A549 (cell line): ENCODE measurements at regions not wholly inside any gene's neighbourhood (a gene's known extent, or its start where the extent isn't known, plus 50 kb on each side); places are given as distances from the start of the nearest gene placed in this dataset.
A peak's percentile ranks its signal among the peaks of the same experiment; 100 is the strongest.

Source experiments
- ATAC-seq, 2 experiments: fragments of 200-7000 bp in 1 of 2; fragments of >200 bp in 1 of 2; cut with Nextera tagmentation in 1 of 2; cut with Tn5 transposase in 1 of 2; 3 replicates each; pipeline versions ENCODE4 v1.8.0 to v1.9.1; 2018 to 2020; ENCODE audit warnings: mild to moderate bottlenecking in 1 of 2, moderate library complexity in 1 of 2
- CTCF ChIA-PET: fragments of 300-600 bp; sonication (Branson Sonifier 250); formaldehyde crosslinking; extraction: SDS; loops from one replicate; lab custom pipeline; 2021; ENCODE audit warnings: antibody characterized with exemption, inconsistent platforms; lab: Yijun Ruan, JAX
- POLR2A ChIA-PET: fragments of 350-600 bp; formaldehyde crosslinking; extraction: SDS; loops from one replicate; lab custom pipeline; 2021; ENCODE audit warnings: antibody characterized with exemption, inconsistent platforms; lab: Yijun Ruan, JAX
- DNase-seq, 2 experiments: peaks; one replicate each; pipeline versions ENCODE4 v3.0.0 to v3.0.0-alpha.2; 2011 to 2016; ENCODE audit warnings: low read depth in 1 of 2, low spot score in 1 of 2
- FAIRE-seq: peaks from 2 replicates; lab custom pipeline; 2011; peaks lifted over from hg19 to GRCh38; lab: Jason Lieb, UNC
- H3K27ac ChIP-seq, 2 experiments: fragments of >200 bp; sonication (Bioruptor Twin); formaldehyde crosslinking; 3 replicates each; pipeline ENCODE4 v1.5.1; 2016 to 2017
- H3K4me1 ChIP-seq: fragments of >200 bp; sonication (Bioruptor Twin); formaldehyde crosslinking; 3 replicates; pipeline ENCODE4 v1.6.1; 2016
- H3K4me2 ChIP-seq: fragments of >200 bp; sonication (Bioruptor Twin); formaldehyde crosslinking; 3 replicates; pipeline ENCODE4 v1.6.1; 2016
- H3K4me3 ChIP-seq: fragments of >200 bp; sonication (Bioruptor Twin); formaldehyde crosslinking; 3 replicates; pipeline ENCODE4 v1.5.1; 2016
- H3K9me3 ChIP-seq: fragments of >200 bp; sonication (Bioruptor Twin); formaldehyde crosslinking; 3 replicates; pipeline ENCODE4 v1.6.1; 2016
- CBX2 ChIP-seq: fragments of 200-600 bp; sonication (generic); IDR thresholded peaks from 2 replicates; pipeline ENCODE4 v1.6.1; 2016; ENCODE audit warnings: low read depth, mild to moderate bottlenecking, borderline replicate concordance
- CBX8 ChIP-seq: fragments of 200-600 bp; sonication (generic); IDR thresholded peaks from 2 replicates; pipeline ENCODE4 v1.6.1; 2016
- CHD2 ChIP-seq: fragments of 150-350 bp; IDR thresholded peaks from 2 replicates; pipeline ENCODE4 v1.6.1; 2014; ENCODE audit warnings: low read length; ENCODE audit not compliant: partially characterized antibody
- CHD4 ChIP-seq: fragments of 200-600 bp; sonication (generic); IDR thresholded peaks from 2 replicates; pipeline ENCODE4 v1.6.1; 2016; ENCODE audit warnings: antibody characterized with exemption, mild to moderate bottlenecking, borderline replicate concordance
- EHF ChIP-seq: fragments of 250-450 bp; sonication (Bioruptor Pico); IDR thresholded peaks from 2 replicates; pipeline ENCODE4 v1.5.0; 2020; ENCODE audit warnings: mild to moderate bottlenecking
- EP300 ChIP-seq, 2 experiments: fragments of >200 bp; sonication (Bioruptor Twin); formaldehyde crosslinking; IDR thresholded peaks; 2 replicates in 1 of 2; 3 replicates in 1 of 2; pipeline ENCODE4 v1.6.1; 2016 to 2017
- HDAC2 ChIP-seq: fragments of 200-600 bp; sonication (generic); IDR thresholded peaks from 2 replicates; pipeline ENCODE4 v1.6.1; 2016
- KDM5A ChIP-seq: fragments of 200-600 bp; sonication (generic); IDR thresholded peaks from 2 replicates; pipeline ENCODE4 v1.6.1; 2016; ENCODE audit warnings: antibody characterized with exemption, mild to moderate bottlenecking
- NFE2L2 ChIP-seq: fragments of 150-350 bp; conservative IDR thresholded peaks from 2 replicates; pipeline ENCODE4 v1.6.1; 2014; ENCODE audit warnings: low read length
- PHF8 ChIP-seq: fragments of 200-600 bp; sonication (generic); IDR thresholded peaks from 2 replicates; pipeline ENCODE4 v1.6.1; 2016; ENCODE audit warnings: low read depth, mild to moderate bottlenecking, antibody characterized with exemption, moderate library complexity, borderline replicate concordance
- POLR2AphosphoS2 ChIP-seq: conservative IDR thresholded peaks from 2 replicates; pipeline ENCODE4 v1.6.1; 2012; ENCODE audit warnings: low read length, improper control_type of control experiment, inconsistent platforms
- RAD21 ChIP-seq, 2 experiments: fragments of >200 bp in 1 of 2; sonication (Bioruptor Twin) in 1 of 2; formaldehyde crosslinking in 1 of 2; IDR thresholded peaks in 1 of 2; conservative IDR thresholded peaks in 1 of 2; 2 replicates in 1 of 2; 3 replicates in 1 of 2; pipeline ENCODE4 v1.6.1; 2012 to 2018; ENCODE audit warnings: inconsistent platforms in 1 of 2
- RARB ChIP-seq: fragments of 250-450 bp; sonication (Bioruptor Pico); IDR thresholded peaks from 2 replicates; pipeline ENCODE4 v1.8.0; 2021; ENCODE audit warnings: mild to moderate bottlenecking, moderate library complexity
- RFX5 ChIP-seq: fragments of 450-650 bp; IDR thresholded peaks from 2 replicates; pipeline ENCODE4 v1.7.1; 2014; ENCODE audit warnings: antibody characterized with exemption, mild to moderate bottlenecking, moderate library complexity
- SMC3 ChIP-seq: fragments of >200 bp; sonication (Bioruptor Twin); formaldehyde crosslinking; IDR thresholded peaks from 3 replicates; pipeline ENCODE4 v1.6.1; 2018; ENCODE audit warnings: inconsistent platforms
- ZC3H11A ChIP-seq: fragments of 450-650 bp; IDR thresholded peaks from 2 replicates; pipeline ENCODE4 v1.6.1; 2014; ENCODE audit warnings: antibody characterized with exemption, mild to moderate bottlenecking
- ZSCAN20 ChIP-seq: fragments of 250-450 bp; sonication (Bioruptor Pico); IDR thresholded peaks from 2 replicates; pipeline ENCODE4 v1.8.0; 2022; ENCODE audit warnings: mild to moderate bottlenecking, moderate library complexity
- WGBS: methylation state at CpG from one replicate; pipeline ENCODE4 v1.1.6; 2017; ENCODE audit errors: missing lambda C conversion rate; 5-methylcytosine and 5-hydroxymethylcytosine counted together
- TF ChIP-seq, protein P1 (sequence below): fragments of >200 bp; sonication (Bioruptor Twin); formaldehyde crosslinking; IDR thresholded peaks from 3 replicates; pipeline ENCODE4 v1.6.1; 2016
- TF ChIP-seq, protein P2 (sequence below): fragments of 250-450 bp; sonication (Bioruptor Pico); IDR thresholded peaks from 2 replicates; pipeline ENCODE4 v1.5.0; 2020; ENCODE audit warnings: low read depth, mild to moderate bottlenecking, moderate library complexity
- TF ChIP-seq, protein P3 (sequence below): fragments of >200 bp; sonication (Bioruptor Twin); formaldehyde crosslinking; IDR thresholded peaks from 3 replicates; pipeline ENCODE4 v1.5.1; 2016

DNA sequence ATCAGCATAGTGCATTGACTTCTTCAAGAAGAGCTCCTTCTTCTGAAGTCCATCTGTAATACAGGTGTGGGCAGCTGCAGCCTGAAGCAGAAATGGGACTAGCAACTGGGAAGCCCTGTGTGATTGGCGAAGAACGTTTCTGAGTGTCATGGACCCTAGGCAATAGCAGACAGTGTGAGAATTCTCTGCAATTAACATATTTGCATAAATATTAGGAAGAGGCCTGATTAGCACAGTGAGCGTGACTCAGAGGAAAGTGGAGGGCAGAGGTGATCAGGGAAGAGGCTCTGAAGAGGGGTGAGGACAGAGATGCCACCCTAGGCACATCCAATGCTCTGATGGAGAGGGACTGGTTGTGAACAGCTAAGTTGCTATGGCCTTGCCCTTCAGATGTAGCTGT is 171.2 kb upstream of the ZBED5 start:
- DNase-seq, result no peak
- Histone ChIP-seq H3K9me3 (no peaks in the 10 kb centered on the region), H3K4me1 (peaks cover 13% of the 10 kb centered on the region; the same call in 2 of the 3 replicates), H3K27ac (no peak overlapping the region), H3K4me3 (no peak overlapping the region), H3K4me2 (no peak overlapping the region)
- ChIA-PET POLR2A (no interaction called here), CTCF (interaction anchor here (0.8 to 7.9 kb wide), 26 partner anchors 8 to 1015 kb away, joined by 3 to 116 read pairs (median 4); partner anchors contain the start of gene GALNT18)
- ATAC-seq, result no peak
- TF ChIP-seq ZC3H11A (no peak), EP300 (IDR thresholded peaks at IDR 0.05) (no peak), SMC3 (no peak), CHD2 (no peak), RFX5 (no peak), EHF (CRISPR knock-in tag) (no peak), NFE2L2 (no peak), HDAC2 (no peak), ZSCAN20 (CRISPR knock-in tag) (no peak), CBX8 (no peak), CBX2 (no peak), CHD4 (no peak), PHF8 (no peak), POLR2AphosphoS2 (no peak), RARB (no peak)
- TF ChIP-seq, protein P1, sequence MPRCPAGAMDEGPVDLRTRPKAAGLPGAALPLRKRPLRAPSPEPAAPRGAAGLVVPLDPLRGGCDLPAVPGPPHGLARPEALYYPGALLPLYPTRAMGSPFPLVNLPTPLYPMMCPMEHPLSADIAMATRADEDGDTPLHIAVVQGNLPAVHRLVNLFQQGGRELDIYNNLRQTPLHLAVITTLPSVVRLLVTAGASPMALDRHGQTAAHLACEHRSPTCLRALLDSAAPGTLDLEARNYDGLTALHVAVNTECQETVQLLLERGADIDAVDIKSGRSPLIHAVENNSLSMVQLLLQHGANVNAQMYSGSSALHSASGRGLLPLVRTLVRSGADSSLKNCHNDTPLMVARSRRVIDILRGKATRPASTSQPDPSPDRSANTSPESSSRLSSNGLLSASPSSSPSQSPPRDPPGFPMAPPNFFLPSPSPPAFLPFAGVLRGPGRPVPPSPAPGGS, result no peak
- TF ChIP-seq, protein P2, sequence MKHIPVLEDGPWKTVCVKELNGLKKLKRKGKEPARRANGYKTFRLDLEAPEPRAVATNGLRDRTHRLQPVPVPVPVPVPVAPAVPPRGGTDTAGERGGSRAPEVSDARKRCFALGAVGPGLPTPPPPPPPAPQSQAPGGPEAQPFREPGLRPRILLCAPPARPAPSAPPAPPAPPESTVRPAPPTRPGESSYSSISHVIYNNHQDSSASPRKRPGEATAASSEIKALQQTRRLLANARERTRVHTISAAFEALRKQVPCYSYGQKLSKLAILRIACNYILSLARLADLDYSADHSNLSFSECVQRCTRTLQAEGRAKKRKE (CRISPR knock-in tag), result no peak
- no peak for FAIRE-seq
- 65% methylated on average over 3 of the region's 3 CpGs for WGBS

DNA sequence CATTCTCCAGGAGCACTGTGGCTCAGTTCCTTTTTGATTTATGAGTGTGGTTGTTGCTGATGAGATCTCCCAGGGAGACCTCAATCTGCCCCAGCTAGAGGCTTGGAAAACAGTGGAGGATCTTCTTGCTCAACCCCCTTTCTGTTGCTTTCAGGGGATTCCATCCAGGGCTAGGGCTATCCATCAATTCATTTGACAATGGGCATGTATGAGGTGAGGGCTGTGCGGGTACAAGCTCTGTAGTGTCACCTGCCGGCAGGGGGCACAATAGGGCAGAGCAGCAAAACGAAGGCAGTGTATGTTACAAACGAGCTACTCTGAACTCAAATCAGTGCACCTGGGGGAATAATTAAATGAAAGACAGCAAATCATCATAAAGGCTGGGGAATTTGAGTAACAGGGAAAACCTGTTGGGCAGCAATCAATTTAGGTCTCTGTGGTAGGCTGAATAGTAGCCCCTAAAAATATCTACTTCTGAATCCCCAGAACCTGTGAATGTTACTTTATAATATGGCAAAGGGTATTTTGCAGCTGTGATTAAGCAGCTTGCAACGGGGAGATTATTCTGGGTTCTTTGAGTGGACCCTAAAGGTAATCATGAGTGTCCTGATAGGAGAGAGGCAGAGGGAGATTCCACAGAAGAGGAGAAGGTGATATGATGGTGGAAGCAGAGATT is 170.3 kb upstream of the ZBED5 start:
- H3K27ac ChIP-seq, result no peak overlapping the region
- H3K4me1 ChIP-seq, result peaks cover 13% of the 10 kb centered on the region; the same call in 2 of the 3 replicates
- peak; percentile 90 to 97 for ATAC-seq
- TF ChIP-seq, protein P3, sequence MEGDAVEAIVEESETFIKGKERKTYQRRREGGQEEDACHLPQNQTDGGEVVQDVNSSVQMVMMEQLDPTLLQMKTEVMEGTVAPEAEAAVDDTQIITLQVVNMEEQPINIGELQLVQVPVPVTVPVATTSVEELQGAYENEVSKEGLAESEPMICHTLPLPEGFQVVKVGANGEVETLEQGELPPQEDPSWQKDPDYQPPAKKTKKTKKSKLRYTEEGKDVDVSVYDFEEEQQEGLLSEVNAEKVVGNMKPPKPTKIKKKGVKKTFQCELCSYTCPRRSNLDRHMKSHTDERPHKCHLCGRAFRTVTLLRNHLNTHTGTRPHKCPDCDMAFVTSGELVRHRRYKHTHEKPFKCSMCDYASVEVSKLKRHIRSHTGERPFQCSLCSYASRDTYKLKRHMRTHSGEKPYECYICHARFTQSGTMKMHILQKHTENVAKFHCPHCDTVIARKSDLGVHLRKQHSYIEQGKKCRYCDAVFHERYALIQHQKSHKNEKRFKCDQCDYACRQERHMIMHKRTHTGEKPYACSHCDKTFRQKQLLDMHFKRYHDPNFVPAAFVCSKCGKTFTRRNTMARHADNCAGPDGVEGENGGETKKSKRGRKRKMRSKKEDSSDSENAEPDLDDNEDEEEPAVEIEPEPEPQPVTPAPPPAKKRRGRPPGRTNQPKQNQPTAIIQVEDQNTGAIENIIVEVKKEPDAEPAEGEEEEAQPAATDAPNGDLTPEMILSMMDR, result peak; percentile 85
- peak; percentile 82 to 90 for TF ChIP-seq RAD21 (conservative IDR thresholded peaks at IDR 0.05 in 1 of 2, IDR thresholded peaks at IDR 0.05 in 1 of 2)
- TF ChIP-seq KDM5A, result no peak
- TF ChIP-seq SMC3, result peak; percentile 79
- TF ChIP-seq, all 56 proteins: peak for 3
- H3K4me2 ChIP-seq, result no peak overlapping the region
- no peak for FAIRE-seq
- ChIA-PET POLR2A (interaction anchor here (1.3 to 1.8 kb wide), 4 partner anchors 94 to 760 kb away, joined by 5 to 9 read pairs (median 6); partner anchors contain the start of genes EIF4G2 and GALNT18), CTCF (interaction anchor here (0.5 to 7.9 kb wide), 76 partner anchors 9 to 1257 kb away, joined by 3 to 116 read pairs (median 4); partner anchors contain the start of gene GALNT18)
- peak; percentile 44 to 65 for DNase-seq
- no peaks in the 10 kb centered on the region for H3K9me3 ChIP-seq
- no peak overlapping the region for H3K4me3 ChIP-seq
- WGBS, result 2% methylated on average over 5 of the region's 5 CpGs
